MM.1S (cell line): ENCODE measurements at regions not wholly inside any gene's neighbourhood (a gene's known extent, or its start where the extent isn't known, plus 50 kb on each side); places are given as distances from the start of the nearest gene placed in this dataset.

Experiments used
- DNase-seq: peaks from one replicate; pipeline ENCODE4 v3.0.0-alpha.2; 2015
- H2AFZ ChIP-seq: fragments of 300-600 bp; sonication (generic); 2 replicates; pipeline ENCODE4 v1.6.0; 2016; ENCODE audit warnings: antibody characterized with exemption, low read length
- H3F3A ChIP-seq: fragments of 300-600 bp; sonication (generic); 2 replicates; pipeline ENCODE4 v1.6.1; 2016; ENCODE audit warnings: mild to moderate bottlenecking, antibody characterized with exemption, low read length, moderate library complexity, mixed read lengths; ENCODE audit not compliant: insufficient read depth
- H3K27ac ChIP-seq: fragments of 300-600 bp; sonication (generic); 2 replicates; pipeline ENCODE4 v1.5.1; 2016; ENCODE audit warnings: mild to moderate bottlenecking, low read length
- H3K27me3 ChIP-seq: fragments of 300-600 bp; sonication (generic); replicated peaks from 2 replicates; pipeline ENCODE4 v1.6.0; 2016; ENCODE audit warnings: low read length; ENCODE audit not compliant: insufficient read depth
- H3K36me3 ChIP-seq: fragments of 300-600 bp; sonication (generic); replicated peaks from 2 replicates; pipeline ENCODE4 v1.6.1; 2016; ENCODE audit warnings: mild to moderate bottlenecking, low read length, mixed read lengths; ENCODE audit not compliant: insufficient read depth
- H3K4me1 ChIP-seq: fragments of 300-600 bp; sonication (generic); 2 replicates; pipeline ENCODE4 v1.6.1; 2016; ENCODE audit warnings: low read length, mixed read lengths
- H3K4me2 ChIP-seq: fragments of 300-600 bp; sonication (generic); 2 replicates; pipeline ENCODE4 v1.6.0; 2016; ENCODE audit warnings: low read depth, low read length
- H3K4me3 ChIP-seq: fragments of 300-600 bp; sonication (generic); 2 replicates; pipeline ENCODE4 v1.5.1; 2016; ENCODE audit warnings: low read length, mixed read lengths
- H3K79me2 ChIP-seq: fragments of 300-600 bp; sonication (generic); 2 replicates; pipeline ENCODE4 v1.6.1; 2016; ENCODE audit warnings: mixed run types, low read length, mixed read lengths
- H3K9ac ChIP-seq: fragments of 300-600 bp; sonication (generic); 2 replicates; pipeline ENCODE4 v1.6.1; 2016; ENCODE audit warnings: low read length, mixed read lengths
- H3K9me2 ChIP-seq: fragments of 300-600 bp; sonication (generic); replicated peaks from 2 replicates; pipeline ENCODE4 v1.6.1; 2016; ENCODE audit warnings: mild to moderate bottlenecking, low read length, mixed read lengths; ENCODE audit not compliant: insufficient read depth
- H3K9me3 ChIP-seq: fragments of 300-600 bp; sonication (generic); replicated peaks from 2 replicates; pipeline ENCODE4 v1.6.1; 2016; ENCODE audit warnings: mild to moderate bottlenecking, low read length, mixed read lengths; ENCODE audit not compliant: insufficient read depth
- H4K20me1 ChIP-seq: fragments of 300-600 bp; sonication (generic); 2 replicates; pipeline ENCODE4 v1.6.1; 2016; ENCODE audit warnings: mild to moderate bottlenecking, low read length, moderate library complexity, mixed read lengths; ENCODE audit not compliant: insufficient read depth
- EZH2 ChIP-seq: fragments of 300-600 bp; sonication (generic); optimal IDR thresholded peaks from 2 replicates; pipeline ENCODE3; 2017; ENCODE audit warnings: low read depth, mild to moderate bottlenecking, antibody characterized with exemption, low read length, mixed read lengths
- EZH2phosphoT487 ChIP-seq: fragments of 300-600 bp; sonication (generic); IDR thresholded peaks from 2 replicates; pipeline ENCODE4 v1.6.1; 2018; ENCODE audit warnings: antibody characterized with exemption, low read length
- TF ChIP-seq, protein P1 (sequence below): fragments of 300-600 bp; sonication (generic); IDR thresholded peaks from 2 replicates; pipeline ENCODE4 v1.5.1; 2016; ENCODE audit warnings: antibody characterized with exemption, low read length, mixed read lengths

DNA sequence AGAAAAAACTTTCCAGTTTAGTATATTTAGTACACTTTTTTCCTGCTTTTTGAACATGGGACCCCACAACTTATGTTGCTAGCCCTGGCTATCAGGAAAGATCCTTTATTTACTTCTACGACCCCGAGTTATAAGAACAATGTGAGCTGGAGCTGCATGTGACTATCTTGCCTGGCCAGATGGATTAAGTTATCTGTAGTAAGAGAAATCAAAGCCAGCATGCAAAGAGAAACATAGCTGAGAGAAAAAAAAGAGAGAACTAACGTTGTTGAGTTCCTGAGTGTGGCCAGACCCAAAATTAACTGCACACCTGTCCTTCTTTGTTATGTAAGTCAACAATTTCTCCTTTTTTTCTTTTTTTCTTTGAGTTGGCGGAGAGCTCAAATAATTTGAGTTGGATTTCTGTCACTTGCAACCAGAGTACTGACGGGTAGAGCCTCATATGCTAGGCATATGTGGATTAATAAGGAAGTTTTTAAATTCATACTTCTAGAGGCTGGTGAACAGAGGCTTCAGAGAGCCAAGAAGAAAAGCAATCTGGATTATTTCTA lies 219.5 kb downstream of the HACE1 start:
- Histone ChIP-seq H3F3A (no peaks in the 10 kb centered on the region), H3K4me3 (no peak overlapping the region), H3K27me3 (no peaks in the 10 kb centered on the region), H3K9ac (no peak overlapping the region), H3K79me2 (no peaks in the 10 kb centered on the region), H3K27ac (no peak overlapping the region), H4K20me1 (no peaks in the 10 kb centered on the region), H3K9me2 (no peaks in the 10 kb centered on the region), H3K4me2 (no peak overlapping the region), H3K9me3 (no peaks in the 10 kb centered on the region), H3K36me3 (no peaks in the 10 kb centered on the region), H3K4me1 (0 out of 2 replicates have a peak, but pooled peaks cover 5% of the 10 kb centered on the region), H2AFZ (no peak overlapping the region)
- TF ChIP-seq EZH2phosphoT487 = no peak
- TF ChIP-seq EZH2 = no peak
- TF ChIP-seq, protein P1, sequence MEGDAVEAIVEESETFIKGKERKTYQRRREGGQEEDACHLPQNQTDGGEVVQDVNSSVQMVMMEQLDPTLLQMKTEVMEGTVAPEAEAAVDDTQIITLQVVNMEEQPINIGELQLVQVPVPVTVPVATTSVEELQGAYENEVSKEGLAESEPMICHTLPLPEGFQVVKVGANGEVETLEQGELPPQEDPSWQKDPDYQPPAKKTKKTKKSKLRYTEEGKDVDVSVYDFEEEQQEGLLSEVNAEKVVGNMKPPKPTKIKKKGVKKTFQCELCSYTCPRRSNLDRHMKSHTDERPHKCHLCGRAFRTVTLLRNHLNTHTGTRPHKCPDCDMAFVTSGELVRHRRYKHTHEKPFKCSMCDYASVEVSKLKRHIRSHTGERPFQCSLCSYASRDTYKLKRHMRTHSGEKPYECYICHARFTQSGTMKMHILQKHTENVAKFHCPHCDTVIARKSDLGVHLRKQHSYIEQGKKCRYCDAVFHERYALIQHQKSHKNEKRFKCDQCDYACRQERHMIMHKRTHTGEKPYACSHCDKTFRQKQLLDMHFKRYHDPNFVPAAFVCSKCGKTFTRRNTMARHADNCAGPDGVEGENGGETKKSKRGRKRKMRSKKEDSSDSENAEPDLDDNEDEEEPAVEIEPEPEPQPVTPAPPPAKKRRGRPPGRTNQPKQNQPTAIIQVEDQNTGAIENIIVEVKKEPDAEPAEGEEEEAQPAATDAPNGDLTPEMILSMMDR = no peak
- DNase-seq = no peak

DNA sequence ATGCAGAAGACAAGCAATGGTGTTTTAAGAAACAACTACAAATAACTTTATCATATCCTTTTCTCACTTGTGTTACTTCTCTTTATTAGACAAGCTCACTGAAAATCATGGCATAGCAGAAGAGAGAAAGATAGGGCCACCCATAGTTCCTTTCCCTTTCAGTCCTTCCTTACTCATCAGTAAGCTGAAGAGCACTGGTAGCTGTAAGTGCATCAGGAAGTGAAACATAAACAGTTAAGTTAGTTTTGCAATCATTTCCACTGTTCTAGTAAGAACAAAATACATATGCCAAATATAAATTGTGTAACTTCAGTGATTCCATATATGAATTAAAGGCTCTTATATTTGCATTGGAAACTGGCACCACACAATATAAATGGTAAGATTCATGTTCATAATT lies 220.1 kb downstream of the HACE1 start:
- Histone ChIP-seq H2AFZ (no peak overlapping the region), H3K27me3 (no peaks in the 10 kb centered on the region), H3K79me2 (no peaks in the 10 kb centered on the region), H3K9me2 (no peaks in the 10 kb centered on the region), H3K4me1 (0 out of 2 replicates have a peak, but pooled peaks cover 5% of the 10 kb centered on the region), H3K36me3 (no peaks in the 10 kb centered on the region), H3K27ac (no peak overlapping the region), H3K4me2 (no peak overlapping the region), H3K9ac (no peak overlapping the region), H3F3A (no peaks in the 10 kb centered on the region), H4K20me1 (no peaks in the 10 kb centered on the region), H3K9me3 (no peaks in the 10 kb centered on the region), H3K4me3 (no peak overlapping the region)
- TF ChIP-seq, protein P1 = no peak
- TF ChIP-seq EZH2phosphoT487 (no peak), EZH2 (no peak)
- DNase-seq = no peak

DNA sequence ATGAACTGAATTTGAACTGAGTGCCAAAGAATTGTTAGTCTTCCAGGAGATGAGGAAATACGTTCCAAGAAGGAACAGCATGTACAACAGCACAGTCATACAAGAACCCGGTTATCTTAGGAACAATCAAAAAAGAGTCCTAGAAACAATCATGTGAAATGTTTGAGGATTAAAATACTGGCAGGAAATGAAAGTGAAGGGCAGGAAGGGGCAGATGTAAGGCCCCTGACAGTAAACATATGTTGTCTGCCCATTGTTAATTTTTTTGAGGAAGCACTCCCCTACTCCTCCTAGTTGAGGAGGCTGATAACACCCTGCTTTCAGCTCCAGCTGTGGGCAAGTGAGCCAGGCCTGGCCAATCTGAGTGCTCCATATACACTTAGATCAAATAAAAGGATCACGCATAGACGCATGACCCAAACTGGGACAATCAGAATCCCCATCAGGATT lies 220.9 kb downstream of the HACE1 start:
- DNase-seq = no peak
- Histone ChIP-seq H2AFZ (no peak overlapping the region), H3K4me2 (no peak overlapping the region), H3F3A (no peaks in the 10 kb centered on the region), H3K27me3 (no peaks in the 10 kb centered on the region), H3K36me3 (no peaks in the 10 kb centered on the region), H3K27ac (no peak overlapping the region), H3K9me2 (no peaks in the 10 kb centered on the region), H3K4me1 (0 out of 2 replicates have a peak, but pooled peaks cover 5% of the 10 kb centered on the region), H3K9me3 (no peaks in the 10 kb centered on the region), H3K9ac (no peak overlapping the region), H3K4me3 (no peak overlapping the region), H3K79me2 (no peaks in the 10 kb centered on the region), H4K20me1 (no peaks in the 10 kb centered on the region)
- TF ChIP-seq EZH2phosphoT487 (no peak), EZH2 (no peak)
- TF ChIP-seq, protein P1 = no peak
